ENCODE measurements at regions not wholly inside any gene's neighbourhood (a gene's known extent, or its start where the extent isn't known, plus 50 kb on each side); places are given as distances from the start of the nearest gene placed in this dataset.

DNA sequence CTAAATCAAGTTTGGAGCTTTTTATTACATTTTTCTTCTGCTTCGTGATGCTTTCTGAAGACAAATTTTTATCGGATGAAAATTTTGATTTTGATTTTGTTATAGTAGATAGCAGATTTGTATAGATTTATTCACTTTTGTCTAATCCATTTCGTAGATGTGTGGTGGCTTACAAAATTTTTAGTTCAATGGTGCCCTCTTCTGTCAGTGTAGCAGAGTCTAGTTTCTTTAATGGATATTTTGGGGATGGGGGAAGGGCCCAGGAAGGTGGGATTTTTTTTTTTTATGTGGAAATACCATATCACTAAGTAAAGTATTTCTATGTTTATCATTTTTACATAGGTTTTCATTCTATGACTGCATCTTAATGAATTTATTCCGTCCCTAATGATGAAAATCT lies 259.9 kb upstream of the TARS1 start:
- no peak overlapping the region for H3K4me2 ChIP-seq (ENCODE audit: low read length)
- H3K14ac ChIP-seq (ENCODE audit: low read length) = no peak overlapping the region
- no peak overlapping the region for H2BK12ac ChIP-seq (ENCODE audit: low read length)
- H3K79me2 ChIP-seq (ENCODE audit: control insufficient read depth, insufficient read depth, low read length, poor library complexity) = no peaks in the 10 kb centered on the region
- no peak overlapping the region for H2BK5ac ChIP-seq (ENCODE audit: low read depth, low read length, poor library complexity)
- H3K36me3 ChIP-seq (ENCODE audit: control insufficient read depth in 1 of 2, insufficient read depth in 2 of 2, low read length in 2 of 2) = no peaks in the 10 kb centered on the region
- no peak overlapping the region for H3K27ac ChIP-seq (ENCODE audit: low read depth, low read length)
- DNase-seq = no peak
- H3K4me3 ChIP-seq (ENCODE audit: low read depth, low read length) = no peak overlapping the region
- no peak overlapping the region for H2BK120ac ChIP-seq (ENCODE audit: insufficient read depth, low read length, poor library complexity)
- no peak overlapping the region for H3K23ac ChIP-seq (ENCODE audit: low read length)
- no peaks in the 10 kb centered on the region for H3K27me3 ChIP-seq (ENCODE audit: insufficient read depth, low read length)
- no peak overlapping the region for H3K18ac ChIP-seq (ENCODE audit: low read length)
- no peaks in the 10 kb centered on the region for H3K4me1 ChIP-seq (ENCODE audit: control insufficient read depth in 1 of 2, insufficient read depth in 2 of 2, low read length in 2 of 2)
- no peaks in the 10 kb centered on the region for H3K79me1 ChIP-seq (ENCODE audit: low read length)
- no peak overlapping the region for H4K91ac ChIP-seq (ENCODE audit: low read depth, low read length)
- H2AFZ ChIP-seq (ENCODE audit: insufficient read depth, low read length, poor library complexity) = no peak overlapping the region
- 100% methylated on average over 1 of the region's 4 CpGs for WGBS (ENCODE audit: extremely low coverage, insufficient coverage, insufficient read length)
- H4K8ac ChIP-seq (ENCODE audit: low read depth, low read length) = no peak overlapping the region
- no peak overlapping the region for H3K9ac ChIP-seq (ENCODE audit: low read length)
- no peak overlapping the region for H4K12ac ChIP-seq (ENCODE audit: low read depth, low read length)
- no peaks in the 10 kb centered on the region for H3K9me3 ChIP-seq (ENCODE audit: insufficient read depth, low read depth, low read length)
- no peak overlapping the region for H2AK5ac ChIP-seq (ENCODE audit: low read length)
- H3K4ac ChIP-seq (ENCODE audit: low read depth, low read length) = no peak overlapping the region

GRCh38 chr5:33182986-33183385 lies 257.8 kb upstream of the TARS1 start:
- H3K27ac ChIP-seq (ENCODE audit: low read depth, low read length) = no peak overlapping the region
- no peaks in the 10 kb centered on the region for H3K27me3 ChIP-seq (ENCODE audit: insufficient read depth, low read length)
- no CpG with 5 or more reads among the region's 4 CpGs for WGBS (ENCODE audit: extremely low coverage, insufficient coverage, insufficient read length)

GRCh38 chr5:33184367-33184766 lies 256.4 kb upstream of the TARS1 start:
- H3K36me3 ChIP-seq (ENCODE audit: control insufficient read depth in 1 of 2, insufficient read depth in 2 of 2, low read length in 2 of 2) = no peaks in the 10 kb centered on the region
- no peak overlapping the region for H2AFZ ChIP-seq (ENCODE audit: insufficient read depth, low read length, poor library complexity)
- H4K8ac ChIP-seq (ENCODE audit: low read depth, low read length) = no peak overlapping the region
- H3K9me3 ChIP-seq (ENCODE audit: insufficient read depth, low read depth, low read length) = no peaks in the 10 kb centered on the region
- DNase-seq = no peak
- H3K14ac ChIP-seq (ENCODE audit: low read length) = no peak overlapping the region
- H3K27ac ChIP-seq (ENCODE audit: low read depth, low read length) = no peak overlapping the region
- H2BK120ac ChIP-seq (ENCODE audit: insufficient read depth, low read length, poor library complexity) = no peak overlapping the region
- no peak overlapping the region for H4K12ac ChIP-seq (ENCODE audit: low read depth, low read length)
- H3K4me1 ChIP-seq (ENCODE audit: control insufficient read depth in 1 of 2, insufficient read depth in 2 of 2, low read length in 2 of 2) = no peaks in the 10 kb centered on the region
- no peaks in the 10 kb centered on the region for H3K27me3 ChIP-seq (ENCODE audit: insufficient read depth, low read length)
- no peak overlapping the region for H3K4me2 ChIP-seq (ENCODE audit: low read length)
- no peak overlapping the region for H3K23ac ChIP-seq (ENCODE audit: low read length)
- H2AK5ac ChIP-seq (ENCODE audit: low read length) = no peak overlapping the region
- no peak overlapping the region for H4K91ac ChIP-seq (ENCODE audit: low read depth, low read length)
- H3K79me1 ChIP-seq (ENCODE audit: low read length) = no peaks in the 10 kb centered on the region
- no peak overlapping the region for H3K4me3 ChIP-seq (ENCODE audit: low read depth, low read length)
- no peak overlapping the region for H2BK5ac ChIP-seq (ENCODE audit: low read depth, low read length, poor library complexity)
- no peak overlapping the region for H3K9ac ChIP-seq (ENCODE audit: low read length)
- no CpG with 5 or more reads among the region's 2 CpGs for WGBS (ENCODE audit: extremely low coverage, insufficient coverage, insufficient read length)
- H3K79me2 ChIP-seq (ENCODE audit: control insufficient read depth, insufficient read depth, low read length, poor library complexity) = no peaks in the 10 kb centered on the region
- no peak overlapping the region for H3K4ac ChIP-seq (ENCODE audit: low read depth, low read length)
- no peak overlapping the region for H2BK12ac ChIP-seq (ENCODE audit: low read length)
- no peak overlapping the region for H3K18ac ChIP-seq (ENCODE audit: low read length)

More at GRCh38 chr5:33182986-33183385, 257.8 kb upstream of the TARS1 start:
- H3K4me2 ChIP-seq (ENCODE audit: low read length) = no peak overlapping the region
- H2AFZ ChIP-seq (ENCODE audit: insufficient read depth, low read length, poor library complexity) = no peak overlapping the region
- no peak overlapping the region for H3K18ac ChIP-seq (ENCODE audit: low read length)
- no peak overlapping the region for H3K4me3 ChIP-seq (ENCODE audit: low read depth, low read length)
- no peak overlapping the region for H3K14ac ChIP-seq (ENCODE audit: low read length)
- H3K4ac ChIP-seq (ENCODE audit: low read depth, low read length) = no peak overlapping the region
- no peak overlapping the region for H2AK5ac ChIP-seq (ENCODE audit: low read length)
- H3K9me3 ChIP-seq (ENCODE audit: insufficient read depth, low read depth, low read length) = no peaks in the 10 kb centered on the region
- no peak overlapping the region for H3K9ac ChIP-seq (ENCODE audit: low read length)
- no peak for DNase-seq
- H4K91ac ChIP-seq (ENCODE audit: low read depth, low read length) = no peak overlapping the region
- no peaks in the 10 kb centered on the region for H3K36me3 ChIP-seq (ENCODE audit: control insufficient read depth in 1 of 2, insufficient read depth in 2 of 2, low read length in 2 of 2)
- H3K4me1 ChIP-seq (ENCODE audit: control insufficient read depth in 1 of 2, insufficient read depth in 2 of 2, low read length in 2 of 2) = no peaks in the 10 kb centered on the region
- no peak overlapping the region for H2BK5ac ChIP-seq (ENCODE audit: low read depth, low read length, poor library complexity)
- H4K8ac ChIP-seq (ENCODE audit: low read depth, low read length) = no peak overlapping the region
- H3K79me1 ChIP-seq (ENCODE audit: low read length) = no peaks in the 10 kb centered on the region
- no peak overlapping the region for H2BK120ac ChIP-seq (ENCODE audit: insufficient read depth, low read length, poor library complexity)
- H3K79me2 ChIP-seq (ENCODE audit: control insufficient read depth, insufficient read depth, low read length, poor library complexity) = no peaks in the 10 kb centered on the region
- no peak overlapping the region for H4K12ac ChIP-seq (ENCODE audit: low read depth, low read length)
- H2BK12ac ChIP-seq (ENCODE audit: low read length) = no peak overlapping the region
- H3K23ac ChIP-seq (ENCODE audit: low read length) = no peak overlapping the region

DNA sequence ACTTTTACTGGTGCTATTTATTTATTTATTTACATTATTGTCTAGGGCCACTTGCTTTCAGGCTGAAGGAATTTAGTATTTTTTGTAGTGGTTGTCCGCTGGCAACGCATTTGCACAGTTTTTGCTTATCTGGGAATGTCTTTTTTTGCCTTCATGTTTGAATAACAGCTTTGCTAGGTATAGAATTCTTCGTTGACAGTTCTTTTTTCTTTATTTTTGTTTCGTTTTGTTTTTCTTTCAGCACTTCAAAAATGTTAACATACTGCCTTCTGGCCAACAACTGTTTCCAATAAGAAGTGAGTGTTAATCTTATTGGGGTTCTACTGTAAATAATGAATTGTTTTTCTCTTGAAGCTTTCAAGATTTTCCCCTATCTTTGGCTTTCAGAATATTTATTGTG lies 252.7 kb upstream of the TARS1 start:
- Histone ChIP-seq H3K4me1 (ENCODE audit: control insufficient read depth in 1 of 2, insufficient read depth in 2 of 2, low read length in 2 of 2) (no peaks in the 10 kb centered on the region), H3K9ac (ENCODE audit: low read length) (no peak overlapping the region), H3K79me1 (ENCODE audit: low read length) (no peaks in the 10 kb centered on the region), H3K23ac (ENCODE audit: low read length) (no peak overlapping the region), H3K27ac (ENCODE audit: low read depth, low read length) (no peak overlapping the region), H3K4ac (ENCODE audit: low read depth, low read length) (no peak overlapping the region), H2AFZ (ENCODE audit: insufficient read depth, low read length, poor library complexity) (no peak overlapping the region), H2BK120ac (ENCODE audit: insufficient read depth, low read length, poor library complexity) (no peak overlapping the region), H3K27me3 (ENCODE audit: insufficient read depth, low read length) (no peaks in the 10 kb centered on the region), H4K12ac (ENCODE audit: low read depth, low read length) (no peak overlapping the region), H3K18ac (ENCODE audit: low read length) (no peak overlapping the region), H3K9me3 (ENCODE audit: insufficient read depth, low read depth, low read length) (no peaks in the 10 kb centered on the region), H4K91ac (ENCODE audit: low read depth, low read length) (no peak overlapping the region), H4K8ac (ENCODE audit: low read depth, low read length) (no peak overlapping the region), H3K79me2 (ENCODE audit: control insufficient read depth, insufficient read depth, low read length, poor library complexity) (no peaks in the 10 kb centered on the region), H3K36me3 (ENCODE audit: control insufficient read depth in 1 of 2, insufficient read depth in 2 of 2, low read length in 2 of 2) (no peaks in the 10 kb centered on the region), H3K4me3 (ENCODE audit: low read depth, low read length) (no peak overlapping the region), H2BK12ac (ENCODE audit: low read length) (no peak overlapping the region), H2BK5ac (ENCODE audit: low read depth, low read length, poor library complexity) (no peak overlapping the region), H2AK5ac (ENCODE audit: low read length) (no peak overlapping the region), H3K14ac (ENCODE audit: low read length) (no peak overlapping the region), H3K4me2 (ENCODE audit: low read length) (no peak overlapping the region)
- no CpG with 5 or more reads among the region's 4 CpGs for WGBS (ENCODE audit: extremely low coverage, insufficient coverage, insufficient read length)
- DNase-seq = no peak
